ENCODE measurements at regions not wholly inside any gene's neighbourhood (a gene's known extent, or its start where the extent isn't known, plus 50 kb on each side); places are given as distances from the start of the nearest gene placed in this dataset.

DNA sequence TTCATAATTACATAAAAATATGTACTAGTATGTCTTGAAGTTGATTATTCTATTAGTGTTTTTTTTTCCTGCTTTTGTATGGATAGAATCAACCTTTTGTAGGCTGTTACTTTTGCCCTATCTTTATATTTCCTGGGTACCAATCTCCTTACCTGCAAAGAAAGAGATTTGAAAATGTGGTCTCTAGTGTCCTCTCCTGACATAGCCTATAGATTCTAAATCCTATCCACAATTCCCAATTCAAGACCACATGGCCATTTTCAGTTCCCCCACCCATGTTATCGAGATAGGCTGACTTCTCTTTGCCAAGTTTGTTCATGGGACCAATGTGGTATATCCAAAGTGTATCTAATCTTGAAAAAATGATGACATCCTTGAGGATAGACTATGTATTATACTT is 269.4 kb upstream of the SEMA3D start:
- DNase-seq (ENCODE audit: low read depth) = no peak
- no peak for TF ChIP-seq POLR2A (IDR thresholded peaks at IDR 0.05; ENCODE audit: extremely low read depth, insufficient read length)
- TF ChIP-seq, protein P1, sequence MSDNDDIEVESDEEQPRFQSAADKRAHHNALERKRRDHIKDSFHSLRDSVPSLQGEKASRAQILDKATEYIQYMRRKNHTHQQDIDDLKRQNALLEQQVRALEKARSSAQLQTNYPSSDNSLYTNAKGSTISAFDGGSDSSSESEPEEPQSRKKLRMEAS (IDR thresholded peaks at IDR 0.05; ENCODE audit: low read depth, low read length) = no peak
- no peak for TF ChIP-seq MYC (IDR thresholded peaks at IDR 0.05; ENCODE audit: low read depth, low read length)
- TF ChIP-seq, protein P2, sequence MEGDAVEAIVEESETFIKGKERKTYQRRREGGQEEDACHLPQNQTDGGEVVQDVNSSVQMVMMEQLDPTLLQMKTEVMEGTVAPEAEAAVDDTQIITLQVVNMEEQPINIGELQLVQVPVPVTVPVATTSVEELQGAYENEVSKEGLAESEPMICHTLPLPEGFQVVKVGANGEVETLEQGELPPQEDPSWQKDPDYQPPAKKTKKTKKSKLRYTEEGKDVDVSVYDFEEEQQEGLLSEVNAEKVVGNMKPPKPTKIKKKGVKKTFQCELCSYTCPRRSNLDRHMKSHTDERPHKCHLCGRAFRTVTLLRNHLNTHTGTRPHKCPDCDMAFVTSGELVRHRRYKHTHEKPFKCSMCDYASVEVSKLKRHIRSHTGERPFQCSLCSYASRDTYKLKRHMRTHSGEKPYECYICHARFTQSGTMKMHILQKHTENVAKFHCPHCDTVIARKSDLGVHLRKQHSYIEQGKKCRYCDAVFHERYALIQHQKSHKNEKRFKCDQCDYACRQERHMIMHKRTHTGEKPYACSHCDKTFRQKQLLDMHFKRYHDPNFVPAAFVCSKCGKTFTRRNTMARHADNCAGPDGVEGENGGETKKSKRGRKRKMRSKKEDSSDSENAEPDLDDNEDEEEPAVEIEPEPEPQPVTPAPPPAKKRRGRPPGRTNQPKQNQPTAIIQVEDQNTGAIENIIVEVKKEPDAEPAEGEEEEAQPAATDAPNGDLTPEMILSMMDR (IDR thresholded peaks at IDR 0.05; ENCODE audit: low read depth, low read length) = no peak
- no peak overlapping the region for H3K4me3 ChIP-seq (ENCODE audit: low read depth, low read length)

DNA sequence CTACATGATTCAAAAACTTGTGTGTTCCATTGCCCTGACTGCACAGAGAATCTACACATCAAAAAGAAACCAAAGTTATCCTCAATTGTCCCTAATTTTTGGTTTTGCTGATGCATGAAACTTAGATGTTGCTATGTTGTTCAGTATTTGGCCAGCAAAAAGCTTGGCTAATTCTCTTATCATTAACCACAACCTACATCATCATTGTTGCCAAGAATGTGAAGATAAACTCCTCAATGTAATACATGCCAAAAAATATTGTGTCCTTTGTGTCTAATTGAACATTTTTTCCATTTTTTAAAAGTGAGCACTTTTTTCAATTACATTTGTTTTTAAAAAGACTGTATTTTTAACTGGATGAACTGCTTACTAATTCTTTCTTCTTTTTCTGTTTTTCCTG is 268.0 kb upstream of the SEMA3D start:
- DNase-seq (ENCODE audit: low read depth) = no peak
- H3K4me3 ChIP-seq (ENCODE audit: low read depth, low read length) = no peak overlapping the region
- TF ChIP-seq, protein P1 (IDR thresholded peaks at IDR 0.05; ENCODE audit: low read depth, low read length) = no peak
- TF ChIP-seq, protein P2 (IDR thresholded peaks at IDR 0.05; ENCODE audit: low read depth, low read length) = no peak
- TF ChIP-seq MYC (IDR thresholded peaks at IDR 0.05; ENCODE audit: low read depth, low read length) = no peak
- no peak for TF ChIP-seq POLR2A (IDR thresholded peaks at IDR 0.05; ENCODE audit: extremely low read depth, insufficient read length)

DNA sequence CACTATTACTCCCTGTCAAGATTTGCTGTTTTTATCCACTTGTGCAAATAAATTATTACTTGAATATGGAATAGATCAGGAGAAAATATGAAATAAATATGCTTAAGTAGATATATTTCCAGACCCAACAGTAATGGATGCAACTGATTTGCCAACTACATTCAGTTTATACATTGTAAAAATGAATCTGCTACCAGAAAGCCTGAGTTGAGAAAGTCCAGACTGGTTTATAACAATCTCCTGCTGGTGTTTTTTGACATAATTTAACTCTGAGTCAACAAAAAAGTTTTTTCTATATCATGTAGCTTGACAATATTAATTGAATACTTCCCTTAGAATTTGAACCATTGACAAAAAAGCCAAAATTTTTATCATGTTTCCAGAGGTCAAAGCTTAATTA is 265.8 kb upstream of the SEMA3D start:
- H3K4me3 ChIP-seq (ENCODE audit: low read depth, low read length) = no peak overlapping the region
- TF ChIP-seq, protein P2 (IDR thresholded peaks at IDR 0.05; ENCODE audit: low read depth, low read length) = no peak
- DNase-seq (ENCODE audit: low read depth) = no peak

DNA sequence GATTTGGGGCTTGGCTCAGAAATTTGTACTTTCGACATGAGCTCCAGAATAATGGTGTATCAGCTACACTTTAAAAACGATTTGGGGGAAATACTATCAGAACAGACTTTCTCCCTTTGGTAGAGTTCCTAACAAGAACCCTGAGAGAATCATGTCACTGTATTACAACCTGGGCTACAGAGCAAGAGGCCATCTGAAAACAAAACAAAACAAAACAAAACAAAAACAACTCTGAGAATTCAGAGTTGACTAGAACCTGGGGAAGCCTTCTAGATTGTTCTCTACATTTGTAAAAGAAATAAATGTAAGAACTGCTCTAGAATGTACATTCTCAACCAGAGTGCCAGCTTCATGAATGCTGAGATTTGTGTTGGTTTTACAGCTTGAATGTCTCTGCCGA is 262.6 kb upstream of the SEMA3D start:
- no peak overlapping the region for H3K4me3 ChIP-seq (ENCODE audit: low read depth, low read length)
- no peak for DNase-seq (ENCODE audit: low read depth)
- TF ChIP-seq MYC (IDR thresholded peaks at IDR 0.05; ENCODE audit: low read depth, low read length) = no peak
- TF ChIP-seq, protein P1 (IDR thresholded peaks at IDR 0.05; ENCODE audit: low read depth, low read length) = no peak
- TF ChIP-seq, protein P2 (IDR thresholded peaks at IDR 0.05; ENCODE audit: low read depth, low read length) = no peak
- TF ChIP-seq POLR2A (IDR thresholded peaks at IDR 0.05; ENCODE audit: extremely low read depth, insufficient read length) = no peak

DNA sequence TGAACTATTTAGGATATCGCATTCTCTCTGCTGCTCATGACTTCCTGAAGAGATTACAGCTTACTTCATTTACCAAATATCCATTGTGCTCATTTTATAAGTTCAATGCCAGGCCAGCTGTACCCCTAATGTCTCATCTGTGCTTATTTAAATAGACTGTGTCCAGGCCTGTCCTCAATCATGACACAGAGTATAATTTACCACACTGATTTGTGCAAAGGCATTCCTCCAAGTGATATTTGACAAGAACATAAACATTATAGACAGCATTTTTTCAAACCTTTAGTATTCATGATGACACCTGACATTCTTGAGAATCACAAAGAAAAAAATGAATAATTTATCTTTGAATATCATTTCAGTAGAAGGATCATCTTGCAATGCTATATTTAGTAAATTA is 260.1 kb upstream of the SEMA3D start:
- no peak for DNase-seq (ENCODE audit: low read depth)
- TF ChIP-seq, protein P2 (IDR thresholded peaks at IDR 0.05; ENCODE audit: low read depth, low read length) = no peak
- TF ChIP-seq MYC (IDR thresholded peaks at IDR 0.05; ENCODE audit: low read depth, low read length) (no peak), POLR2A (IDR thresholded peaks at IDR 0.05; ENCODE audit: extremely low read depth, insufficient read length) (no peak)
- TF ChIP-seq, protein P1 (IDR thresholded peaks at IDR 0.05; ENCODE audit: low read depth, low read length) = no peak
- H3K4me3 ChIP-seq (ENCODE audit: low read depth, low read length) = no peak overlapping the region

DNA sequence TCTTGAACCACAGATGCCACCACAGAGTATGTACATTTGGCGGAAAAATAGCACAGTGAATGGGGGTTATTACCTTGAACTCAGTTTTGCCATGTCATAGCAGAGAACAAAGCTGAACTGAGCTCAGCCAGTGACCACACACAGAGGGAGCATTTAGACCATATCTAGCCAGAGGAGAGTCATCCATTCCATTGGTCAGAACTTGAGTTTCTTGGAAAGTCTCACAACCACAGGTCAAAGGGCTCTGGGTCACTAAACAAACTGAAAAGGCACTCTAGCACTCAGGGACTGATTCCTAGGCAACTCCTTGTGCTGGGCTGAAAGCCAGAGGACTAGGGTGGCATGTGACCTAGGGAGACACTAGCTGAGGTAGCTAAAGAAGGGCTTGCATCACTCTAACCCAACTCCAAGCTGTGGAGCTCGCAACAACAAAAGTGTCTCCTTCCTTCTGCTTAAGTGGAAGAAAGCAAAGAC is 239.7 kb upstream of the SEMA3D start:
- no peak overlapping the region for H3K4me3 ChIP-seq (ENCODE audit: low read depth, low read length)
- TF ChIP-seq, protein P1 (IDR thresholded peaks at IDR 0.05; ENCODE audit: low read depth, low read length) = no peak
- TF ChIP-seq POLR2A (IDR thresholded peaks at IDR 0.05; ENCODE audit: extremely low read depth, insufficient read length) (no peak), MYC (IDR thresholded peaks at IDR 0.05; ENCODE audit: low read depth, low read length) (no peak)
- no peak for DNase-seq (ENCODE audit: low read depth)

All from NB4 (cell line).